CD14-positive monocyte (primary cell): ENCODE measurements at regions not wholly inside any gene's neighbourhood (a gene's known extent, or its start where the extent isn't known, plus 50 kb on each side); places are given as distances from the start of the nearest gene placed in this dataset.

ENCODE experiments used
- DNase-seq, 3 donors: peaks; one replicate each; pipeline ENCODE4 v3.0.0-alpha.2; 2011 to 2022
- H2AFZ ChIP-seq: 2 replicates; pipeline ENCODE4 v1.6.0; 2012; ENCODE audit warnings: mild to moderate bottlenecking, low read depth, low read length, inconsistent platforms; ENCODE audit not compliant: insufficient read depth, poor library complexity, severe bottlenecking
- H3K27ac ChIP-seq, 2 donors: 1 replicate in 1 of 2; 2 replicates in 1 of 2; pipeline ENCODE4 v1.5.1; 2012 to 2013; ENCODE audit warnings: low read length in 2 of 2, control low read depth in 1 of 2, inconsistent platforms in 1 of 2, low read depth in 1 of 2, mild to moderate bottlenecking in 1 of 2
- H3K27me3 ChIP-seq, 2 donors: one replicate each; pipeline versions ENCODE4 v1.6.0 to v1.6.1; 2011 to 2013; ENCODE audit warnings: low read length in 2 of 2; ENCODE audit not compliant: control insufficient read depth in 2 of 2, insufficient read depth in 2 of 2
- H3K36me3 ChIP-seq, 2 donors: replicated peaks in 1 of 2; 1 replicate in 1 of 2; 2 replicates in 1 of 2; pipeline versions ENCODE4 v1.5.1 to v1.6.1; 2012 to 2013; ENCODE audit warnings: low read length in 2 of 2, control low read depth in 1 of 2, inconsistent platforms in 1 of 2, mild to moderate bottlenecking in 1 of 2; ENCODE audit not compliant: insufficient read depth in 2 of 2, control insufficient read depth in 1 of 2
- H3K4me1 ChIP-seq, 2 donors: 1 replicate in 1 of 2; 2 replicates in 1 of 2; pipeline versions ENCODE4 v1.5.1 to v1.6.1; 2012 to 2013; ENCODE audit warnings: low read length in 2 of 2, control low read depth in 1 of 2, inconsistent platforms in 1 of 2, mild to moderate bottlenecking in 1 of 2, moderate library complexity in 1 of 2; ENCODE audit not compliant: insufficient read depth in 2 of 2, control insufficient read depth in 1 of 2
- H3K4me2 ChIP-seq: replicated peaks from 2 replicates; pipeline ENCODE3; 2012; ENCODE audit warnings: low read length, moderate library complexity, mild to moderate bottlenecking; ENCODE audit not compliant: poor library complexity, severe bottlenecking; ENCODE audit errors: extremely low read depth
- H3K4me3 ChIP-seq, 3 experiments: fragments of 200-600 bp in 1 of 3; sonication (generic) in 1 of 3; replicated peaks in 1 of 3; 1 replicate in 2 of 3; 2 replicates in 1 of 3; pipeline ENCODE4 v1.5.1; 2011 to 2013; ENCODE audit warnings: low read length in 3 of 3, mild to moderate bottlenecking in 3 of 3, control low read depth in 2 of 3, low read depth in 2 of 3, inconsistent platforms in 1 of 3, moderate library complexity in 1 of 3
- H3K79me2 ChIP-seq: 2 replicates; pipeline ENCODE4 v1.6.0; 2012; ENCODE audit warnings: mild to moderate bottlenecking, control low read depth, inconsistent platforms, low read length, moderate library complexity; ENCODE audit not compliant: insufficient read depth
- H3K9ac ChIP-seq: 2 replicates; pipeline ENCODE4 v1.6.0; 2017; ENCODE audit warnings: low read length, mild to moderate bottlenecking; ENCODE audit not compliant: insufficient read depth, poor library complexity, severe bottlenecking
- H3K9me3 ChIP-seq, 2 donors: replicated peaks in 1 of 2; 1 replicate in 1 of 2; 2 replicates in 1 of 2; pipeline versions ENCODE4 v1.5.1 to v1.6.1; 2012 to 2013; ENCODE audit warnings: low read length in 2 of 2, control low read depth in 1 of 2; ENCODE audit not compliant: control insufficient read depth in 1 of 2, insufficient read depth in 1 of 2
- H4K20me1 ChIP-seq: 2 replicates; pipeline ENCODE4 v1.6.0; 2012; ENCODE audit warnings: mild to moderate bottlenecking, low read length, control low read depth, moderate library complexity; ENCODE audit not compliant: insufficient read depth
- H3K27ac Mint-ChIP-seq, 7 donors: one replicate each; pipeline ENCODE4 v1.8.0; 2020; ENCODE audit warnings: mild to moderate bottlenecking in 7 of 7, mixed read lengths in 7 of 7, moderate library complexity in 6 of 7, inconsistent platforms in 2 of 7
- H3K27me3 Mint-ChIP-seq, 3 donors: one replicate each; pipeline ENCODE4 v1.8.0; 2021 to 2022; ENCODE audit warnings: low read depth in 3 of 3, mild to moderate bottlenecking in 3 of 3, mixed read lengths in 3 of 3, moderate library complexity in 3 of 3, inconsistent platforms in 1 of 3
- H3K36me3 Mint-ChIP-seq, 2 donors: one replicate each; pipeline ENCODE4 v1.8.0; 2020; ENCODE audit warnings: mixed read lengths in 2 of 2, inconsistent platforms in 1 of 2, mild to moderate bottlenecking in 1 of 2
- H3K4me1 Mint-ChIP-seq: one replicate; pipeline ENCODE4 v1.8.0; 2020; ENCODE audit warnings: mild to moderate bottlenecking, mixed read lengths
- H3K4me3 Mint-ChIP-seq, 2 donors: one replicate each; pipeline ENCODE4 v1.8.0; 2020; ENCODE audit warnings: mild to moderate bottlenecking in 2 of 2, mixed read lengths in 2 of 2, moderate library complexity in 1 of 2
- H3K9me3 Mint-ChIP-seq, 7 donors: one replicate each; pipeline ENCODE4 v1.8.0; 2020 to 2022; ENCODE audit warnings: mixed read lengths in 7 of 7, mild to moderate bottlenecking in 6 of 7, moderate library complexity in 6 of 7, inconsistent platforms in 2 of 7
- CTCF ChIP-seq: fragments of 200-600 bp; IDR thresholded peaks from one replicate; pipeline ENCODE4 v1.8.0; 2022; ENCODE audit warnings: antibody characterized with exemption, mild to moderate bottlenecking
- WGBS: methylation state at CpG from one replicate; pipeline ENCODE4 v1.1.5; 2013; ENCODE audit warnings: missing lambda C conversion rate; ENCODE audit not compliant: insufficient coverage; 5-methylcytosine and 5-hydroxymethylcytosine counted together
- intact Hi-C, 2 donors: fragments of 100-400 bp; cut with micrococcal nuclease; formaldehyde crosslinking; loops; one replicate each; pipeline versions ENCODE4 v1.15.0 to v1.15.1; 2023

- no peak for DNase-seq
- no peaks in the 10 kb centered on the region for H3K27me3 ChIP-seq
- 84% methylated on average over 3 of the region's 5 CpGs for WGBS
- Mint-ChIP-seq H3K9me3 (peaks cover 2 to 29% (median 14%) of the 10 kb centered on the region in 7 donors), H3K4me3 (no peak overlapping the region), H3K4me1 (no peaks in the 10 kb centered on the region), H3K27me3 (peaks cover 0 to 3% (median 1%) of the 10 kb centered on the region in 3 donors), H3K36me3 (no peaks in the 10 kb centered on the region), H3K27ac (no peak overlapping the region)
- H3K4me2 ChIP-seq = no peak overlapping the region
- TF ChIP-seq CTCF = no peak
- no peak overlapping the region for H3K9ac ChIP-seq
- H3K4me3 ChIP-seq = no peak overlapping the region
- peaks cover 10 to 47% of the 10 kb centered on the region in 2 donors for H3K9me3 ChIP-seq
- no peak overlapping the region for H2AFZ ChIP-seq
- intact Hi-C loops = no loop called here
- H4K20me1 ChIP-seq = no peaks in the 10 kb centered on the region
- no peaks in the 10 kb centered on the region for H3K4me1 ChIP-seq
- H3K27ac ChIP-seq = no peak overlapping the region
- no peaks in the 10 kb centered on the region for H3K79me2 ChIP-seq
- H3K36me3 ChIP-seq = no peaks in the 10 kb centered on the region
Observed at GRCh38 chr5:2544003-2544402, 207.5 kb downstream of the IRX2 start.

- H3K9ac ChIP-seq = no peak overlapping the region
- intact Hi-C loops = no loop called here
- H2AFZ ChIP-seq = no peak overlapping the region
- Mint-ChIP-seq H3K9me3 (peaks cover 2 to 30% (median 9%) of the 10 kb centered on the region in 7 donors), H3K27ac (no peak overlapping the region), H3K4me1 (no peaks in the 10 kb centered on the region), H3K4me3 (no peak overlapping the region), H3K36me3 (no peaks in the 10 kb centered on the region), H3K27me3 (peaks cover 0 to 4% (median 1%) of the 10 kb centered on the region in 3 donors)
- no peak for TF ChIP-seq CTCF
- H3K27ac ChIP-seq = no peak overlapping the region
- no peak overlapping the region for H3K4me2 ChIP-seq
- no peaks in the 10 kb centered on the region for H3K4me1 ChIP-seq
- H3K27me3 ChIP-seq = no peaks in the 10 kb centered on the region
- H3K9me3 ChIP-seq = peaks cover under 1 to 43% of the 10 kb centered on the region in 2 donors
- H3K4me3 ChIP-seq = no peak overlapping the region
- DNase-seq = no peak
- H4K20me1 ChIP-seq = no peaks in the 10 kb centered on the region
- WGBS = 88% methylated on average over 3 of the region's 8 CpGs
- H3K36me3 ChIP-seq = no peaks in the 10 kb centered on the region
- H3K79me2 ChIP-seq = no peaks in the 10 kb centered on the region
Observed at GRCh38 chr5:2542821-2543220, 208.7 kb downstream of the IRX2 start.
